ENCODE measurements at regions not wholly inside any gene's neighbourhood (a gene's known extent, or its start where the extent isn't known, plus 50 kb on each side); places are given as distances from the start of the nearest gene placed in this dataset.
"Not testable (repeated sequence)": the region's sequence is repeated elsewhere in the genome, so short reads cannot be mapped to it uniquely, and the experiment has no call there.

GRCh38 chr2:111252436-111252835 lies 131.7 kb downstream of the BCL2L11 start:
- DNase-seq = no peak

GRCh38 chr2:111254916-111255315 lies 134.2 kb downstream of the BCL2L11 start:
- DNase-seq = not testable (repeated sequence)

DNA sequence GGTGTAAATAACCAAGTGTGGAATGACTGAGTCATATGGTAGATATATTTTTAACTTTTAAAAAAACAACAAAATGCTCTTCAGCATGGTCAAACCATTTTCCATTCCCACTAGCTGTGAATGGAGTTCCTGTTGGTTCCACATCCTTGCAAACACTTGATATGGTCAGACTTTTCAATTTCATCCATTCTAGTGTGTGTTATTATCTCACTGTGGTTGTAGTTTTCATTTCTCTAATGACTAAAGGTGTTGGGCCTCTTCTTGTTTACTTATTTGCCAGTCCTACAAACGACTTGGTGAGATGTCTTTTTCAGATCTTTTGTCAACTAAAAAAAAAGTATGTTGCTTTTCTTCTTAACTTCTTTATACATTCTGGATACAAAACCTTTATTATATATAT lies 135.9 kb downstream of the BCL2L11 start:
- not testable (repeated sequence) for DNase-seq

DNA sequence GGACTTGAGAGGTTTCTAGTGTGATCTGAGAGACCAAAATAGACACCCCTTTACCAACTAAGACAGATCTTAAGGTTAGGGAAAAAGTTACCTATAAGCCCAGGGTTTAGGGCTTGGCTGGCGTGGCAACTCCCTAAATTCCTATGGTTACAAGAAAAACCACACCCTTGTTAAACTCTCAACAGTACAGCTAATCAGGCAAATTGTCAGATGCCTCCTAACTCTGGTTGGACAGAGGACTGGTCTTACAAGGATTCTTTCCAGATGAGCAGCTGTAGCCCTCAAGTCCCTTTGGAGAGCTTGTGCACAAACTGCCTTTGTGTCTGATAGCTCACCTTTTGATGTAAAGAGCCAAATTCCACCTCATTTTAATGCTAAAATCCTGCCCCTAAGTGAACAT lies 136.9 kb downstream of the BCL2L11 start:
- DNase-seq = not testable (repeated sequence)

GRCh38 chr2:111258318-111258717 lies 137.6 kb downstream of the BCL2L11 start:
- not testable (repeated sequence) for DNase-seq

DNA sequence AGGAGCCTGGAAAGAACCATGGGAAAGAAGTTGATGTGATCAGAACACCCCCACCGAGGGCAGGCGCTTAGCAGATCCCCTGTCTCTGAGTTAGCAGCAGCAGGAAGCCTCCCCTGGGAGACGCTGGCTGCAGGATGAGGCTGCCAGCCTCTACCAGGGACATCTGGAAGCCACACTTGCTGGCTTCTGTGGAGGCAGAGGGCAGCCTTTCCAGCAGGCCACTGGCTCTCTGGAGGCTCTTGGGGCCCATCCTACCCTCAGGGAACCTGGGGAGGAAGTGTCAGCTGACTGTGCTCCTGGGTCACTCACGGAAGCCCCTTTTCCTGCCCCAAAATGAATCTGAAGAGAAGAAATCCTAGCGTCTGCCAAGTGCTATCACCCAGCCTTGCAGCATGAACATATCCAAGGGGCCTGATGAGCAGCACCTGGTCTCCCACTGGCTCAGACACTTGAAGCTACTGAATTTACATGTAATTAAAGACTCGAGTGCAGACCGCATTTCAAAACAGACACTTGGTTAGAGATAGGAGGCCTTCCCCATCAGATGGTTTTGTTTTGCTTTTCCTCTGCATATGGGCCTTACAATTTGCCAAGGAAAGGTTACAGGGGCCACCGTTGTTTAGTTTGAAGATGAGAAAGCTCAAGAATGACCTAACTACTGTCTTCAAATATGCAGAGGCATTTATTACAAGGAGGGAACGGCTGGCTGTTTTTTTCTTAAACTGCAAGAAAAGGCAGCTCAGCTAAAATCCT lies 142.1 kb downstream of the BCL2L11 start:
- not testable (repeated sequence) for DNase-seq

DNA sequence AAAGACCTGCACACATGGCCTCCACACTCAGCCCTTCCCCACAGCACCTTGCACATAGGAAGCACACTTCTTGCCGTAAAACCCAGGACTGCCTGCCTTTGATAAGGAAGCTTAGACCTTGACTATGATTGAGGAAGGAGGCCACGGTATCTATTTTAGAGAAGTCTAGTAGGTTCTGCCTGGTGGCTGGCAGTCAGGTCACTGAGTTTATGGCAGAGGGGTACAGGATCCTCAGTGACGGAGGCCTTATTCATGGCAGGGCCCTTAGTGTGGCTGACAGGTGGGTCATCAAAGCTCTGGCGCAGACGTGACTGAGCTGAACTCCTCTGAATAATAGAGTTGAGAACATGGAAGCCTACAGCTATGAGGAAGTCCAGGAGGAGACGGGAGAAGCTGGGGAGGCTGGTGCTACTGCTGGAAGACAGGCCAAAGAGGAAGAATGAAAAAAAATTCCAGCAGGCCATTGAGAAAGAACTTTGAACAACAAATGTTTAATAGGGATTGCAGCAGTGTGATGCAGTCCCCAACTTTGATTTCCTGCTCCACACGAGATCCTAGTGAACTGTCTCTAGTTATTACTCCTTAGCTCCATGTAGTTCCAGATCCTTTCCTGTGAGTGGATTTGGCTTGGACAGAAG lies 142.8 kb downstream of the BCL2L11 start:
- not testable (repeated sequence) for DNase-seq

- not testable (repeated sequence) for DNase-seq
Observed at GRCh38 chr2:111264956-111265355, 144.2 kb downstream of the BCL2L11 start.

DNA sequence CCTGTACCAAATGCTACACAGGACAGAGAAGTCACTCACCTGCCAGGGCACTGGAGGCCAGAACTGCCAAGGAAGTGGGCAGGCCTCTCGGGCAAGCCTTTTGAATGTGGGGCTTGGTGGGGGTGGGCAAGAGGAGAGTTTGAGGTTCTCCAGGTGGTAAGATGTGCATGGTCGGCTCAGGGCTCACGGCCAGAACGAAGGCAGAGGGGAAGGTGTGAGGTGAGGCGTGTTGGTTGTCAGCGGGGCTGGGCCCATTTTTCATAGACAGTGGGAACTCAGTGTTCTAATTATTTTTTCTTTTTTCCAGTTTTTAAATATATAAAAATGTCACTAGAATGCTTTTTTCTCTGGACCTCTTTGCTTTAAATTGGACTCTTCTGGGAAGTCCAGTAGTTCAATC lies 145.8 kb downstream of the BCL2L11 start:
- not testable (repeated sequence) for DNase-seq

DNA sequence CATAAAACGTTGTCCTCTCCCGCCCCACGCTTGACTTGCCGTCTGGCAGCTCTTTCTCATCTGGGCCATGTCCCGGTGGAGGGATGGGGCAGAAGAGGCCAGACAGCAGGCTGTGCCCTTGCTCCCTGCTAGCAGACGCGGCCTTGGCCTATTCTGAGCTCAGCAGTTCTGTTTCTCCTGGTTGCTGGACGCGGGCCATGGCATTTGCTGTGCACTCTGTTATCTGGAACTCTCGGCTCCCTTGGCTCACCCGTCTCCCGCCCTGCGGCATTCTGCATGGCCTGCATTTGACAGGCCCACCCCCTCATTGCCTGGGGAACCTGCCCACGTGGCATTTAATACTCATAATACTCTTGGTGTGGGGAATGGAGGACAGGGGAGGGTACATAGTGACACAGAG lies 146.3 kb downstream of the BCL2L11 start:
- not testable (repeated sequence) for DNase-seq

- DNase-seq = not testable (repeated sequence)
Observed at GRCh38 chr2:111269761-111270323, 149.1 kb downstream of the BCL2L11 start.

DNA sequence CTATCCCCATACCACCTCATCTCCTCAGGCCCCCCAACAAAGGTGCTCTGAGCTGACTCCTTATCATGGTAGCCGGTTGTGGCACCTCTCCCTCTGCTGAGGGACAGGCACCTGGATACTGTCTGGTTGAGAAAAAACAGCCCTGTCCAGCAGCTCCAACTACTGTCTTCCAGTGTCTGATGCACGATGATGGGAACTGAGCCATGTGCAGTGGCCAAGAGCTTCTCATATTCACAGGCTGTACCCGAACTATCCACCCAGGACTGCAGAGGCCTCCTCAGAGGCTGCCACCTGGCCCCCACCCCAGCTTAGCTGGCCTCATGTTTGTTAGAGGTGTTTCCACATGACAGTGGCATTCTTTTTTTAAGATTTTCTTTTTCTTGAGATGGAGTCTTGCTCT lies 149.9 kb downstream of the BCL2L11 start:
- DNase-seq = not testable (repeated sequence)

DNA sequence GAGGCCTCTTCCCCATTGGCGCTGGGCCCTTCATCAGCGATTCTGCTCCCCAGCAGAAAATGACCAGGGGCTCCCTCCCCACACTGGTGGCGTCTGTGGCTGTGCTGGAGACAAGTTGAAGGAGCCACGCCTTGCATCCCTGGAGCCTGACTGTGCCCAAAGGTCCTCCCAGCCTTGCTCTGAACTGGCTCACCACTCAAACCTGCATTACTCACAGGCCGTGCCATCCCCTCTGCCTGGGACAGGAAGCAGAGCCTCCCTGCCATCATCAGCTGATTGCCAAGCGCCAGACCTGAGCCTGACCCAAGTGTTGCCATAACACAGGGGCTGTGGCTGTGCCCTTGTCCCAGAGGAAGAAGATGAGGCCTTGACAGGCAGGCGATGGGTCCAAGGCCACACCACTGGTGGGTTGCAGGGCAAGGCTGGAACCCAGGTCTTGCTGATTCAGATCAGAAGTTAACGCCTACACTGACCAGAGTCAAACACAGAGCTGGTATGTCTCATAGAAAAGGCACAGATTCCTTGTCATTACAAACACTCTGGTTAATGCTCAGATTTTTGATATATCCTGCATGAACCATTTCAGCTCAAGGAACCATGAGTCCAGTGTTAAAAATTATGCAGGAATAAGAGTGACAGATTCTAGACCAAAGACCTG lies 151.1 kb downstream of the BCL2L11 start:
- not testable (repeated sequence) for DNase-seq

- DNase-seq = not testable (repeated sequence)
Observed at GRCh38 chr2:111273007-111273406, 152.3 kb downstream of the BCL2L11 start.

- not testable (repeated sequence) for DNase-seq
Observed at GRCh38 chr2:111275047-111275853, 154.5 kb downstream of the BCL2L11 start.

- DNase-seq = not testable (repeated sequence)
Observed at GRCh38 chr2:111275854-111276171, 155.1 kb downstream of the BCL2L11 start.

GRCh38 chr2:111278133-111278532 lies 157.4 kb downstream of the BCL2L11 start:
- not testable (repeated sequence) for DNase-seq

DNA sequence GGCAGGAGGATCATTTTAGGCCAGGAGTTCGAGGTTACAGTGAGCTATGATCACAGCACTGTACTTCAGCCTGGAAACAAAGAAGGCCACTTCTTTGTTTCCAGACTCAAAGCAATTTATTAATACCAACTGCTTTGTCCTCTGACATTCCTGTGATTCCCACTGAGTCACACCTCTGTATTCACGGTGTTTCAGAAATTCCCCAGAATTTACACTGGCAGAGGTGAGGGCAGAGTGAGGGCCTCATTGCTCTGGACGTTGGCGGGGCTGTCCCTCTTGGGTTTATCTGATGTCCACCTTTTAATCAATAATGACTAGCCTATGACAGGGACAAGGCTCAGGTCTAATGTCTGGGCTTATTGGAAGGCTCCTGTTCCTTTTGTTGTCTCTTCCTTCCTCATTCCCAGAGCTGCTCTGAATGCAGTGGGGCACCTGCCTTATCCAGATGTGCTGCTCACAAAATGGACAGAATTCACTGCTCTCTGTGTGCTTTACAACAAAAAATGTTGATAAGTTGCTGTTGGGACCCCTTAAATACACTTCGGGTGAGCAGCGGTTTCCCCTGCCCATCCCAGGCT lies 160.1 kb downstream of the BCL2L11 start:
- not testable (repeated sequence) for DNase-seq

DNA sequence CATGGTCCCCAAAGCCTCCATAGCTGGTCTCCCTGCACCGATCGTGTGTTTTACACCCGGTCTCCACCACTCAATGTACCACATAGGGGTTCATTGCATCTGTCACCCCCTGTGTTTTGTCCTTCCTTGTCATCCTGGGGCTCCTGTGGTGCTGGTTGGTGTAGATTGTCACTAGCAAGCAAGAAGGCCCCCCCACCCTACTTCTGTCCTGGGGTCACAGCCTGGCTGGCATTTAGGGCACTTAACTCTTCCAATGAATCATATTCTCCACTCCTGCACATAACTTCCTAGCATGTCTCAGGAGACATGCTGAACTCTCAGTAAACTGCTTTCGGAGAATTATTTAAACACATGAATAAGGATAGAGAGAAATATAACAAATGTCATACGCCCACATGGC lies 161.4 kb downstream of the BCL2L11 start:
- DNase-seq = not testable (repeated sequence)

DNA sequence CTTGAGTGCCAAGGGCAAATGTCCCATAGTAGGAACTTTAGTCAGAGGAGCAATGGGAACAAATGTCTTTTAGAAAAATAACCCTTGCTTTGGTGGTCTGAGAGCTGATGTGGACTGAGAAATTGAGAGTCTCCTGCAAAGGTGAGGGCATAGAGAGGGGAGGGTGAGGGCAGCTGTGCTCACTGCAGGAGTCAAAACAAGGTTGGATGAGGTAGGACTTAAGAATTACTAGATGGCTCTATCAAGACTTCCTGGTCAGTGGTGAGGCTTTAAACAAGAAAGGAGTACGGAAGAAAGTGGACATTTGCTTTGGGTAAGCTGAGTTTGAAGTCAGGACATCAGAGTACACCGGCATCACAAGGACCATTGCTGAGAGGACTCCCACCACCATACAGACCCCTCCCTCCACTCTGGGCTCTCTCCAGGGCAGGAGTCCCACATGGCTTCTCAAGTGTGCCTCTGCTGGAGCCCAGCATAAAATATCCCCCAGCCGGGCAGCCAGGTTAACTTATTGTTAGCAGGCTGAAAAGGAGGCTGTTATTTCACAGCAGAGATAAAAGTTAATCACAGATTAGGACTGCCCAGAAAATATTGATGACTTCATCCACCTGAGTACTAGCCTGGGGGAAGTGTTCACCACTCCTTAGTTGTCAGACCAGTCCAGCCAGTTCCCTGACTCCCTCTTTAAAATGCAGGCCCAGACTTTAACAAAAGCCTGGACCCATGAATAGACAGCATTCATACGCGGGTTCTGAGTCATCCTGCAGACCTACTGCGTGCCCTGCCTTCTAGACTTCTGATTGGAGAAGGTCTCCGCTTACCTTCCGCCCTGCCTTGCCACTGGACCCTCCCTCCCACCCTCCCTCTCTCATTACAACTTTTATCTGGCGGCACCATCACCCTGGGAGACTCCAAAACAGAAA lies 167.2 kb downstream of the BCL2L11 start:
- not testable (repeated sequence) for DNase-seq

DNA sequence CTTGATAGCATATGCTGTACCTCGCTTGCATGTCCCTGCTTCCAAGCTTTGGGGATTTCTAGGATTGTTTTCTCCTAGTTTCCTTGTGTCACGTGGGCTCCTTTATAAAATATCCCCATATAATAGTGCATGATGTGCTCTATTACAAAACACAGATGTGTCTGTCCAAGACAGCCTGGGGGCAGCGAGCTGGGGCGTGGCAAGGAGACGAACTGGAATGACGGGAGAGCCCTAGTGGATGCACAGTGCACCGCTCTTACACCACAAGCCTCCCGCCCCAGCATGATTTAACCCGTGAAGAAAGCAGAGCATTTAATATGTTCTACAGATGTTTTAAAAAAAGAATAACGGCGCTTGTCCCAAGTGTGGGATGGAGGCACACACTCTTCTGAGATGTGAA lies 169.7 kb downstream of the BCL2L11 start:
- not testable (repeated sequence) for DNase-seq
